ENCODE measurements at regions not wholly inside any gene's neighbourhood (a gene's known extent, or its start where the extent isn't known, plus 50 kb on each side); places are given as distances from the start of the nearest gene placed in this dataset.

DNA sequence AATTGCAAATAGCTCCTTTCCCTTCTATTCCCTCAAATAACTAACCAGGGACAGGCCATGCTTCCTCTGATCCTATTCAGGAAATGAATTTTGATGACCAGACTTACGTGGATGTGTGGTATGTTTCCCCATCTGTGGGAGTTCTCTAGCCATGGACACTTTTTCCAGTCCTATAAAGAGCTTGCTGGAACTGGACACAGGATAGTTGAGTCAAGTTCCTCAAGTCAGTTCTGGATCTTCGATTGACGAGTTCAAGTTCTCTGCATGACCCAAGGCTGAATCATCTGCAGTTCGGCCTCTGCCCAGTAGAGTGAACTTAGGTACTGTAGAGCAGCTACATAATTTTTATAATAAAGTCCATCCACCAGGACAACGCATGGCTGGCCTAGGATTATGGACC lies 52.7 kb upstream of the CCND1 start:
- no peak for TF ChIP-seq EZH2phosphoT487 (IDR thresholded peaks at IDR 0.05; ENCODE audit: insufficient read depth, low read depth)
- no peak for TF ChIP-seq EZH2 (IDR thresholded peaks at IDR 0.05; ENCODE audit: insufficient read depth, poor library complexity, severe bottlenecking)

Data from GM23248 (cell line).